K562 (cell line): ENCODE measurements at regions not wholly inside any gene's neighbourhood (a gene's known extent, or its start where the extent isn't known, plus 50 kb on each side); places are given as distances from the start of the nearest gene placed in this dataset.

ENCODE experiments used
- BRCA1 ChIP-seq, 2 experiments: fragments of 450-650 bp in 1 of 2; sonication (generic) in 1 of 2; formaldehyde crosslinking in 1 of 2; IDR thresholded peaks; 2 replicates each; pipeline versions ENCODE4 v1.5.0 to v1.6.1; 2017 to 2020; ENCODE audit warnings: mild to moderate bottlenecking in 1 of 2, missing genetic modification reagents in 1 of 2
- FOS ChIP-seq: IDR thresholded peaks from 3 replicates; pipeline ENCODE4 v1.6.1; 2011; ENCODE audit not compliant: insufficient read length; ENCODE audit errors: extremely low read depth
- HDAC6 ChIP-seq: IDR thresholded peaks from 2 replicates; pipeline ENCODE4 v1.6.1; 2012; ENCODE audit warnings: low read depth, mild to moderate bottlenecking, control low read depth, inconsistent platforms, low read length, moderate library complexity
- POLR2G ChIP-seq: fragments of 200-400 bp; formaldehyde crosslinking; IDR thresholded peaks from 2 replicates; pipeline ENCODE4 v1.6.1; 2017; ENCODE audit warnings: low read depth, mild to moderate bottlenecking, antibody characterized with exemption, low read length, moderate library complexity
- RAD21 ChIP-seq, 2 experiments: fragments of 250-450 bp in 1 of 2; fragments of 450-650 bp in 1 of 2; sonication (Bioruptor Pico) in 1 of 2; formaldehyde crosslinking in 1 of 2; IDR thresholded peaks in 1 of 2; conservative IDR thresholded peaks in 1 of 2; 2 replicates each; pipeline versions ENCODE4 v1.4.0 to v1.8.0; 2020 to 2022; ENCODE audit warnings: mild to moderate bottlenecking in 2 of 2, moderate library complexity in 1 of 2
- SIX5 ChIP-seq, 2 experiments: IDR thresholded peaks; 2 replicates each; pipeline ENCODE4 v1.6.1; 2011; ENCODE audit warnings: low read length in 2 of 2, borderline replicate concordance in 1 of 2, low read depth in 1 of 2, mild to moderate bottlenecking in 1 of 2, moderate library complexity in 1 of 2; ENCODE audit not compliant: insufficient read depth in 1 of 2
- ZNF24 ChIP-seq: fragments of 450-650 bp; IDR thresholded peaks from 2 replicates; pipeline ENCODE4 v1.6.1; 2016
- TF ChIP-seq, protein P1 (sequence below): fragments of 450-650 bp; IDR thresholded peaks from 2 replicates; pipeline ENCODE4 v1.6.1; 2016; ENCODE audit warnings: missing biosample characterization, missing genetic modification characterization
- TF ChIP-seq, protein P2 (sequence below): sonication (generic); formaldehyde crosslinking; IDR thresholded peaks from 2 replicates; pipeline ENCODE4 v1.8.0; 2023; ENCODE audit warnings: mild to moderate bottlenecking, missing genetic modification reagents
- TF ChIP-seq, protein P3 (sequence below), 2 experiments: fragments of 450-650 bp in 1 of 2; IDR thresholded peaks; 2 replicates each; pipeline ENCODE4 v1.6.1; 2011 to 2017; ENCODE audit warnings: low read depth in 2 of 2, antibody characterized with exemption in 1 of 2, borderline replicate concordance in 1 of 2, low read length in 1 of 2, mild to moderate bottlenecking in 1 of 2, mixed read lengths in 1 of 2; ENCODE audit not compliant: control insufficient read depth in 1 of 2
- TF ChIP-seq, protein P4 (sequence below): fragments of 450-650 bp; formaldehyde crosslinking; IDR thresholded peaks from 2 replicates; pipeline ENCODE4 v1.4.0; 2020; ENCODE audit warnings: mild to moderate bottlenecking, moderate library complexity
- TF ChIP-seq, protein P5 (sequence below), 3 experiments: IDR thresholded peaks in 2 of 3; conservative IDR thresholded peaks in 1 of 3; 2 replicates each; pipeline ENCODE4 v1.5.1; 2011 to 2012; ENCODE audit warnings: low read length in 3 of 3, mild to moderate bottlenecking in 3 of 3, control low read depth in 2 of 3, improper control_type of control experiment in 1 of 3, inconsistent platforms in 1 of 3, low read depth in 1 of 3, mixed read lengths in 1 of 3, moderate library complexity in 1 of 3; ENCODE audit not compliant: insufficient read depth in 2 of 3

DNA sequence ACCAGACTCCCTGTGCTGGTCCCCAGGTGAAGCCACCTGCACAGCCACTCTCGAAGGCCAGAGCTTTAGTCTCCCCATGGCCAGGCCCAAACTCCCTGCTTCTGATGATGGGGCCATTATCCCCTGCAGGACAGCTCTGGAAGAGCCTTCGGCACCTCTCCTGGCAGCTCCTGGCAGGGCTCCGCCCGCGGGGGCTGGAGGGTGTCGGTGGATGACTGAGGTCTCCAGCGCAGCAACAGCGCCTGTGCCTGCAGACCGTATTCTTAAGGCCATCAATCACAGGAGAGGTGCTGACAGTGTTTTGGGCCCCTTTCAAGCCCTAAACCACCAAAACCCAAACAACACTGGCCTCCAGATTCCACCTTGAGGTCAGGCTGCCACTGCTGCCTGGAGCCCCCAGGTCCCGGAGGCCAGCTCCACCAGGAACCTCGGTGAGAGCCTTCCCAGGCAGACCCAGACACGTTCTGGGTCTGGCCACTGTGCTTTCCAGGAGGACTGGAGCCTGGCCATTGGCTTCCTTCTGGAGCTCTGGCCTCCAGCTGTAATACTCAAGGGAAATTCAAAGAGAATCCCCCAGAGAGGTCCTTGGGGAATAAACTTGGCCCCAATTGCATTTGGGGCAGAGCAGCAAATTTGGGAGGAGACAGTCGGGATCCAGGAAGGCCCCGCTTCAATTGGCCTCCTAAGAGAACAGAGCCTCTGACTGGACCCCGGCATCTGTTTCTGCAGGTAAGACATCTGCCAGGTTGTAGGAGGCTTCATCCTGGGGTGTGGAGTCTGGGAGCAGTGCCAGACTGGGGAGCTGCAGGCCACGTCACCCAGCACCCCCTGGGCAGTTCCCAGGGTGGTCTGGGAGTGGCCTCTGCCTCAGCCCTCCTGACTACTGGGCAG, 210.6 kb upstream of the RTL1 start:
- TF ChIP-seq FOS = no peak
- TF ChIP-seq ZNF24 = no peak
- TF ChIP-seq, protein P1, sequence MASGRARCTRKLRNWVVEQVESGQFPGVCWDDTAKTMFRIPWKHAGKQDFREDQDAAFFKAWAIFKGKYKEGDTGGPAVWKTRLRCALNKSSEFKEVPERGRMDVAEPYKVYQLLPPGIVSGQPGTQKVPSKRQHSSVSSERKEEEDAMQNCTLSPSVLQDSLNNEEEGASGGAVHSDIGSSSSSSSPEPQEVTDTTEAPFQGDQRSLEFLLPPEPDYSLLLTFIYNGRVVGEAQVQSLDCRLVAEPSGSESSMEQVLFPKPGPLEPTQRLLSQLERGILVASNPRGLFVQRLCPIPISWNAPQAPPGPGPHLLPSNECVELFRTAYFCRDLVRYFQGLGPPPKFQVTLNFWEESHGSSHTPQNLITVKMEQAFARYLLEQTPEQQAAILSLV (tag) = no peak
- no peak for TF ChIP-seq POLR2G
- no peak for TF ChIP-seq HDAC6
- TF ChIP-seq, protein P2, sequence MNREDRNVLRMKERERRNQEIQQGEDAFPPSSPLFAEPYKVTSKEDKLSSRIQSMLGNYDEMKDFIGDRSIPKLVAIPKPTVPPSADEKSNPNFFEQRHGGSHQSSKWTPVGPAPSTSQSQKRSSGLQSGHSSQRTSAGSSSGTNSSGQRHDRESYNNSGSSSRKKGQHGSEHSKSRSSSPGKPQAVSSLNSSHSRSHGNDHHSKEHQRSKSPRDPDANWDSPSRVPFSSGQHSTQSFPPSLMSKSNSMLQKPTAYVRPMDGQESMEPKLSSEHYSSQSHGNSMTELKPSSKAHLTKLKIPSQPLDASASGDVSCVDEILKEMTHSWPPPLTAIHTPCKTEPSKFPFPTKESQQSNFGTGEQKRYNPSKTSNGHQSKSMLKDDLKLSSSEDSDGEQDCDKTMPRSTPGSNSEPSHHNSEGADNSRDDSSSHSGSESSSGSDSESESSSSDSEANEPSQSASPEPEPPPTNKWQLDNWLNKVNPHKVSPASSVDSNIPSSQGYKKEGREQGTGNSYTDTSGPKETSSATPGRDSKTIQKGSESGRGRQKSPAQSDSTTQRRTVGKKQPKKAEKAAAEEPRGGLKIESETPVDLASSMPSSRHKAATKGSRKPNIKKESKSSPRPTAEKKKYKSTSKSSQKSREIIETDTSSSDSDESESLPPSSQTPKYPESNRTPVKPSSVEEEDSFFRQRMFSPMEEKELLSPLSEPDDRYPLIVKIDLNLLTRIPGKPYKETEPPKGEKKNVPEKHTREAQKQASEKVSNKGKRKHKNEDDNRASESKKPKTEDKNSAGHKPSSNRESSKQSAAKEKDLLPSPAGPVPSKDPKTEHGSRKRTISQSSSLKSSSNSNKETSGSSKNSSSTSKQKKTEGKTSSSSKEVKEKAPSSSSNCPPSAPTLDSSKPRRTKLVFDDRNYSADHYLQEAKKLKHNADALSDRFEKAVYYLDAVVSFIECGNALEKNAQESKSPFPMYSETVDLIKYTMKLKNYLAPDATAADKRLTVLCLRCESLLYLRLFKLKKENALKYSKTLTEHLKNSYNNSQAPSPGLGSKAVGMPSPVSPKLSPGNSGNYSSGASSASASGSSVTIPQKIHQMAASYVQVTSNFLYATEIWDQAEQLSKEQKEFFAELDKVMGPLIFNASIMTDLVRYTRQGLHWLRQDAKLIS (CRISPR knock-in tag) = no peak
- TF ChIP-seq, protein P3, sequence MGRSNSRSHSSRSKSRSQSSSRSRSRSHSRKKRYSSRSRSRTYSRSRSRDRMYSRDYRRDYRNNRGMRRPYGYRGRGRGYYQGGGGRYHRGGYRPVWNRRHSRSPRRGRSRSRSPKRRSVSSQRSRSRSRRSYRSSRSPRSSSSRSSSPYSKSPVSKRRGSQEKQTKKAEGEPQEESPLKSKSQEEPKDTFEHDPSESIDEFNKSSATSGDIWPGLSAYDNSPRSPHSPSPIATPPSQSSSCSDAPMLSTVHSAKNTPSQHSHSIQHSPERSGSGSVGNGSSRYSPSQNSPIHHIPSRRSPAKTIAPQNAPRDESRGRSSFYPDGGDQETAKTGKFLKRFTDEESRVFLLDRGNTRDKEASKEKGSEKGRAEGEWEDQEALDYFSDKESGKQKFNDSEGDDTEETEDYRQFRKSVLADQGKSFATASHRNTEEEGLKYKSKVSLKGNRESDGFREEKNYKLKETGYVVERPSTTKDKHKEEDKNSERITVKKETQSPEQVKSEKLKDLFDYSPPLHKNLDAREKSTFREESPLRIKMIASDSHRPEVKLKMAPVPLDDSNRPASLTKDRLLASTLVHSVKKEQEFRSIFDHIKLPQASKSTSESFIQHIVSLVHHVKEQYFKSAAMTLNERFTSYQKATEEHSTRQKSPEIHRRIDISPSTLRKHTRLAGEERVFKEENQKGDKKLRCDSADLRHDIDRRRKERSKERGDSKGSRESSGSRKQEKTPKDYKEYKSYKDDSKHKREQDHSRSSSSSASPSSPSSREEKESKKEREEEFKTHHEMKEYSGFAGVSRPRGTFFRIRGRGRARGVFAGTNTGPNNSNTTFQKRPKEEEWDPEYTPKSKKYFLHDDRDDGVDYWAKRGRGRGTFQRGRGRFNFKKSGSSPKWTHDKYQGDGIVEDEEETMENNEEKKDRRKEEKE (IDR thresholded peaks at IDR 0.05; ENCODE audit: borderline replicate concordance in 1 of 2, control insufficient read depth in 1 of 2, low read depth in 2 of 2, low read length in 1 of 2) = no peak
- no peak for TF ChIP-seq SIX5 (IDR thresholded peaks at IDR 0.05; ENCODE audit: borderline replicate concordance in 1 of 2, insufficient read depth in 1 of 2, low read depth in 1 of 2, low read length in 2 of 2)
- no peak for TF ChIP-seq RAD21 (CRISPR knock-in tag; conservative IDR thresholded peaks at IDR 0.05 in 1 of 2, IDR thresholded peaks at IDR 0.05 in 1 of 2)
- TF ChIP-seq, protein P4, sequence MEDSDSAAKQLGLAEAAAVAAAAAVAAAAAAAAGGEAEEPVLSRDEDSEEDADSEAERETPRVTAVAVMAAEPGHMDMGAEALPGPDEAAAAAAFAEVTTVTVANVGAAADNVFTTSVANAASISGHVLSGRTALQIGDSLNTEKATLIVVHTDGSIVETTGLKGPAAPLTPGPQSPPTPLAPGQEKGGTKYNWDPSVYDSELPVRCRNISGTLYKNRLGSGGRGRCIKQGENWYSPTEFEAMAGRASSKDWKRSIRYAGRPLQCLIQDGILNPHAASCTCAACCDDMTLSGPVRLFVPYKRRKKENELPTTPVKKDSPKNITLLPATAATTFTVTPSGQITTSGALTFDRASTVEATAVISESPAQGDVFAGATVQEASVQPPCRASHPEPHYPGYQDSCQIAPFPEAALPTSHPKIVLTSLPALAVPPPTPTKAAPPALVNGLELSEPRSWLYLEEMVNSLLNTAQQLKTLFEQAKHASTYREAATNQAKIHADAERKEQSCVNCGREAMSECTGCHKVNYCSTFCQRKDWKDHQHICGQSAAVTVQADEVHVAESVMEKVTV (CRISPR knock-in tag) = no peak
- TF ChIP-seq, protein P5, sequence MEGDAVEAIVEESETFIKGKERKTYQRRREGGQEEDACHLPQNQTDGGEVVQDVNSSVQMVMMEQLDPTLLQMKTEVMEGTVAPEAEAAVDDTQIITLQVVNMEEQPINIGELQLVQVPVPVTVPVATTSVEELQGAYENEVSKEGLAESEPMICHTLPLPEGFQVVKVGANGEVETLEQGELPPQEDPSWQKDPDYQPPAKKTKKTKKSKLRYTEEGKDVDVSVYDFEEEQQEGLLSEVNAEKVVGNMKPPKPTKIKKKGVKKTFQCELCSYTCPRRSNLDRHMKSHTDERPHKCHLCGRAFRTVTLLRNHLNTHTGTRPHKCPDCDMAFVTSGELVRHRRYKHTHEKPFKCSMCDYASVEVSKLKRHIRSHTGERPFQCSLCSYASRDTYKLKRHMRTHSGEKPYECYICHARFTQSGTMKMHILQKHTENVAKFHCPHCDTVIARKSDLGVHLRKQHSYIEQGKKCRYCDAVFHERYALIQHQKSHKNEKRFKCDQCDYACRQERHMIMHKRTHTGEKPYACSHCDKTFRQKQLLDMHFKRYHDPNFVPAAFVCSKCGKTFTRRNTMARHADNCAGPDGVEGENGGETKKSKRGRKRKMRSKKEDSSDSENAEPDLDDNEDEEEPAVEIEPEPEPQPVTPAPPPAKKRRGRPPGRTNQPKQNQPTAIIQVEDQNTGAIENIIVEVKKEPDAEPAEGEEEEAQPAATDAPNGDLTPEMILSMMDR (IDR thresholded peaks at IDR 0.05 in 2 of 3, conservative IDR thresholded peaks at IDR 0.05 in 1 of 3; ENCODE audit: insufficient read depth in 2 of 3, low read depth in 1 of 3, low read length in 3 of 3) = no peak
- TF ChIP-seq BRCA1 (IDR thresholded peaks at IDR 0.05) = no peak
- TF ChIP-seq BRCA1 (CRISPR knock-in tag; IDR thresholded peaks at IDR 0.05) = no peak
